HG03457 (cell line): ENCODE measurements at regions not wholly inside any gene's neighbourhood (a gene's known extent, or its start where the extent isn't known, plus 50 kb on each side); places are given as distances from the start of the nearest gene placed in this dataset.
"Not testable (repeated sequence)": the region's sequence is repeated elsewhere in the genome, so short reads cannot be mapped to it uniquely, and the experiment has no call there.

ENCODE experiments used
- ATAC-seq: cut with Tn5 transposase; IDR thresholded peaks from one replicate; pipeline ENCODE4 v1.9.1; 2021; ENCODE audit warnings: moderate number of reproducible peaks; ENCODE audit not compliant: unreplicated experiment

GRCh38 chr20:41690702-41691101 lies 72.5 kb upstream of the CHD6 start:
- no peak for ATAC-seq

- ATAC-seq = no peak
These were observed 68.8 kb upstream of the CHD6 start for GRCh38 chr20:41686961-41687360.

DNA sequence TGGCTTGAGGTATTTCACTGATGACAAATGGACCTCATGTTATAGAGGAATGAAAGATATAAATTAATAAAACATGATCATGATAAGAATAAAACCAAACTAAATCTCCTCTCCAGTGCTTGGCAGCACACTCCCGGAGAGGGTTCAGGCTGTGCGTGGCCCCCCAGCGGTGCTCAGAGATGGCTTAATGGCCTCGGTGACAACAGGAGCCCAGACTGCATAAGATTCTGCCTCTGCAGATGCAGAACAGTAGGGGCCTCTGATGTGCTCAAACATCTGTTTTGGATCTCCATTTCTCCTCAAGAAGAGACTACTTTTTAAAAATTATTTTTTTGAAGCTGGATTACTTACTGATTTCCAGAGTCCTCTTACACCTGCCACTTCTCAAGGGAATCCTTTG lies 67.0 kb upstream of the CHD6 start:
- not testable (repeated sequence) for ATAC-seq

DNA sequence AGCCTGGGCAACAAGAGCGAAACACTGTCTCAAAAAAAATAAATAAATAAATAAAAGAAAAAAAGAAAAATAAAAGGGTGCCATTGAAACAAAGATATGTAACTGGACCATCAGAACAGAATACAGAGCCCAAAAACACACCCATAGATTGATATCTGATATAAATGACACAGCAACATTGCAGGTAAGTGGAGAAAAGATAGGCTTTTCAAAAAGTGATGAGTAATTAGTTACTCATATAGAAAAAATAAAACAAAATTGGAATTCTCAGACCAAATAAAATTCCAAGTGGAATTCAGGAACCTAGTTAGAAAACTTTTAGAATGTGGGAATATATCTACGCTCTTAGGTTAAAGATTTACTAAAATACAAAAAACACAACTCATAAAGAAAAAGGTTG lies 60.6 kb upstream of the CHD6 start:
- ATAC-seq = no peak

DNA sequence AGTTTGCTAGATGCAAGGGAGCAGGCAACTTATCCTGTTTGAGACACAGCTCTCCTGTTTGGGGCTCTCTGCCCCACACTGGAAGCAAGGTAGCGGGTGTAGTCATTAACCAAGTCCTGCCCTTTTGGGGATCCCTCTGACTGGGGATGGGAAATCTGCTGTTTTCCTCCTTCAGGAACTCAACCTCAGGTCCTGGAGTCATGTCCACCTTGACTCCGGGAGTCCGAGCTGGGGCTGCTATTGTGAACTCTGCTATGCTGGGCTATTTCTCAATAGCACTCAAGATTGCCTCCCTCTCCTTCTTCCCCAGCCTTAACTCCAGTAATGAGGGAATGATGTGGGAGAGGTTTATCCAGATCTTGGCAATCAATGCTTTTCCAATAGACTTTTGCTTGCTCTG lies 54.1 kb upstream of the CHD6 start:
- no peak for ATAC-seq

- ATAC-seq = no peak
These were observed 53.0 kb upstream of the CHD6 start for GRCh38 chr20:41671143-41671542.

DNA sequence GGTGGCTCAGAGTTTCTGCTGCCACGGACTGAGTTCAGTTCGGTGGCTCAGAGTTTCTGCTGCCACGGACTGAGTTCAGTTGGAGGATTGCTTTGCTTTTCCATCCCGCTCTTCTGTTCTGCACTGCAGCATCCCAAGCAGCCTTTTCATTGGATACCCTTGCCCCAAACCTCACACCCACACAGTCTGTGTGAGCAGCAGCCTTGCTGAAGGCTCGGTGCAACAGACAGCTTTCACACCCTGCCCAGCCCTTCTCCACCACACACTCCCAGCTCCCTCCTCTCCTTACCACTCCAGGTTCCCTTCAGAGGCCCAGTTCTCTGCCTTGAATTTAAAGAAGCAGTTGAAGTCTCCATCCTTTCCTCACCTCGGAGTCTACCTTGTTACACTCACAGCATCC lies 52.5 kb upstream of the CHD6 start:
- no peak for ATAC-seq

DNA sequence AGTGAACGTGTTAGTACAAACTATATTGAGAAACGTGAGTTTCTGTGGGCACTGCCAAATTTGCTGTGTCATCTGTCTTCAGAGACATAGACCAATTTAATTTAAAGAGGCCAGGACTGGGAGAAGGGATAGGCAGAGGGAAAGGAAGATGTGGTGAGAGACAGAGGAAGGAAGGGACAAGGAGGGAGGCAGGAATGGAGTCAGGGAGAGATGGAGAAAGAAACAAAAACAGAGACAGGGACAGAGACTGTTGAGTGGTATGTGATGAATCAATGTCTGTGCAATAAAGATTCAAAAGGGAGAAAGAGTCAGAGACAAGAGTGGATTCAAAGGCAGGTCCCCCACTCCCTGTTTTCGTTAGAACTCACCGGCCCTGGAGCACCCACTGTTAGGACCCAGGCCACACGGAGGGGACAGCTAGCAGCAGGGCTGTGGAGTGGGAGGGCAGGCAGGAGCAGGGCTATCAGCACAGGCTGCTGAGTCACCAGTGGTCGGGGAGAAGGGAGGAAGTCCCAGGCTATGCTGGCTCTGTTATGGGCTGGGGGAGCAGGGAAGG lies 51.6 kb upstream of the CHD6 start:
- no peak for ATAC-seq

DNA sequence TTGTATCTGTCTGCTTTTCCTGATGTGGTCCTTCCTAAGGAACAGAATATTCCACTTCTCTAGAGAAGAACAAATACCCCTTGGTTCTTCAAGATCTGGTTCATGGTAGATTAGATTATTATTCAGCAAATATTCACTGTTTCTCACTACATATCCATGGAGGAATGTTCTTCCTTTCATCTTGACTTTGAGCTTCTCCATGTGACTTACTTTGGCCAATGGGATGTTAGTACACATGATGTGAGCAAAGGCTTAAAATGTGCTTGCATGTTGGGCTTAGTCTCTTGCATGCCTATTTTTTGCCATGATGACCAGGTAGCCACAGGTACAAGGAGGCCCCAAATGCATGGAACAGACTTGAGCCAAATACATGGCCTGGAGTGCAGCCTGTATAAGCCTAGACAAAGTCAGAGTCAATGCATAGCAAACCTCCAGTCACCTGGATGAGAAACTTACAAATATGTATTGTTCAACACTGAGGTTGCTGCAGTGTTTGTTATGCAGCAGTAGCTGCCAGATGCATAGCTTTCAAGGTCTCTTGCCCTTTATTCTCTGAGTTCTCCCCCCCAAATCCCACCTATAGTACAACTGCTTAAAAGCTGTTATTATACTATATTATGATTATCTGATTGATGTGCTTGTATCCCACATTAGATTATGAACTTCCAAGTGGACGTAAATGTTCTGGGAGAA lies 50.0 kb upstream of the CHD6 start:
- ATAC-seq = no peak
